ENCODE measurements at regions not wholly inside any gene's neighbourhood (a gene's known extent, or its start where the extent isn't known, plus 50 kb on each side); places are given as distances from the start of the nearest gene placed in this dataset.

GRCh38 chr20:56815796-56816195, 186.7 kb downstream of the TFAP2C start:
- Histone ChIP-seq H3K14ac (ENCODE audit: insufficient read depth, low read length) (no peak overlapping the region), H2BK12ac (ENCODE audit: insufficient read length, low read depth, low read length) (no peak overlapping the region), H3K23ac (ENCODE audit: insufficient read length, low read depth, low read length) (no peak overlapping the region), H3K23me2 (ENCODE audit: insufficient read length, low read depth, low read length, poor library complexity, severe bottlenecking) (no peaks in the 10 kb centered on the region), H3K79me1 (ENCODE audit: insufficient read depth, low read depth, low read length, poor library complexity, severe bottlenecking) (no peaks in the 10 kb centered on the region), H2BK15ac (ENCODE audit: low read depth, low read length) (no peak overlapping the region), H3T11ph (ENCODE audit: low read length) (no peak overlapping the region), H2BK120ac (ENCODE audit: low read depth, low read length, poor library complexity, severe bottlenecking) (no peak overlapping the region), H3K27ac (ENCODE audit: insufficient read length, low read depth, low read length) (no peak overlapping the region), H3K79me2 (ENCODE audit: insufficient read depth, low read length) (no peaks in the 10 kb centered on the region), H3K56ac (ENCODE audit: insufficient read length, low read depth, low read length) (no peak overlapping the region), H4K20me1 (ENCODE audit: control insufficient read depth, insufficient read depth, insufficient read length) (no peaks in the 10 kb centered on the region), H2BK5ac (ENCODE audit: insufficient read length, low read length) (no peak overlapping the region), H3K4ac (ENCODE audit: low read depth, low read length) (no peak overlapping the region), H3K9ac (ENCODE audit: extremely low read depth, insufficient read length, low read length) (no peak overlapping the region), H3K4me2 (ENCODE audit: insufficient read depth, insufficient read length, low read length) (no peak overlapping the region), H4K8ac (replicated peaks; ENCODE audit: insufficient read length, low read depth, low read length) (no peak overlapping the region), H4K5ac (ENCODE audit: insufficient read length, low read depth, low read length) (no peak overlapping the region), H4K91ac (ENCODE audit: insufficient read length, low read depth, low read length) (no peak overlapping the region), H3K9me3 (ENCODE audit: control insufficient read depth, low read depth, low read length) (no peaks in the 10 kb centered on the region), H2BK20ac (ENCODE audit: low read depth, low read length, poor library complexity, severe bottlenecking) (no peak overlapping the region), H3K18ac (ENCODE audit: insufficient read length, low read depth, low read length) (no peak overlapping the region), H3K27me3 (ENCODE audit: insufficient read depth, low read length) (no peaks in the 10 kb centered on the region), H3K4me1 (ENCODE audit: insufficient read depth, low read length) (no peaks in the 10 kb centered on the region), H2AK5ac (ENCODE audit: insufficient read length, low read length) (no peak overlapping the region), H2AFZ (ENCODE audit: low read length) (no peak overlapping the region)
- Mint-ChIP-seq H3K9me3 (peaks cover 0 to 18% of the 10 kb centered on the region in 2 experiments; a peak in 4 of 5 replicates), H3K36me3 (ENCODE audit: insufficient read depth in 1 of 3, low read depth in 3 of 3) (peaks cover 0 to 10% (median 2%) of the 10 kb centered on the region in 3 experiments; a peak in 3 of 7 replicates), H3K27ac (0 out of 7 replicates have a peak overlapping the region, but pooled peaks of 1 of the 3 experiments have one; percentile 8), H3K4me1 (peaks cover 23 to 42% of the 10 kb centered on the region in 2 experiments), H3K4me3 (no peak overlapping the region), H3K27me3 (ENCODE audit: low read depth) (peaks cover 4% of the 10 kb centered on the region)
- TF ChIP-seq, protein P1, sequence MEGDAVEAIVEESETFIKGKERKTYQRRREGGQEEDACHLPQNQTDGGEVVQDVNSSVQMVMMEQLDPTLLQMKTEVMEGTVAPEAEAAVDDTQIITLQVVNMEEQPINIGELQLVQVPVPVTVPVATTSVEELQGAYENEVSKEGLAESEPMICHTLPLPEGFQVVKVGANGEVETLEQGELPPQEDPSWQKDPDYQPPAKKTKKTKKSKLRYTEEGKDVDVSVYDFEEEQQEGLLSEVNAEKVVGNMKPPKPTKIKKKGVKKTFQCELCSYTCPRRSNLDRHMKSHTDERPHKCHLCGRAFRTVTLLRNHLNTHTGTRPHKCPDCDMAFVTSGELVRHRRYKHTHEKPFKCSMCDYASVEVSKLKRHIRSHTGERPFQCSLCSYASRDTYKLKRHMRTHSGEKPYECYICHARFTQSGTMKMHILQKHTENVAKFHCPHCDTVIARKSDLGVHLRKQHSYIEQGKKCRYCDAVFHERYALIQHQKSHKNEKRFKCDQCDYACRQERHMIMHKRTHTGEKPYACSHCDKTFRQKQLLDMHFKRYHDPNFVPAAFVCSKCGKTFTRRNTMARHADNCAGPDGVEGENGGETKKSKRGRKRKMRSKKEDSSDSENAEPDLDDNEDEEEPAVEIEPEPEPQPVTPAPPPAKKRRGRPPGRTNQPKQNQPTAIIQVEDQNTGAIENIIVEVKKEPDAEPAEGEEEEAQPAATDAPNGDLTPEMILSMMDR (conservative IDR thresholded peaks at IDR 0.05), result no peak
- no peak for DNase-seq
- WGBS (ENCODE audit: extremely low coverage, insufficient read length, low lambda C conversion rate), result no CpG with 5 or more reads among the region's 6 CpGs
